Dendritic cell treated with granulocyte-macrophage colony-stimulating factor and Interleukin-4, amounts not matched to agents 40 ng/mL and 50 ng/mL, for 4 days (primary cell): ENCODE measurements at regions not wholly inside any gene's neighbourhood (a gene's known extent, or its start where the extent isn't known, plus 50 kb on each side); places are given as distances from the start of the nearest gene placed in this dataset.

ENCODE experiments used
- H3K27ac Mint-ChIP-seq: one replicate; pipeline ENCODE4 v1.8.0; 2022; ENCODE audit warnings: mild to moderate bottlenecking, mixed read lengths
- H3K27me3 Mint-ChIP-seq: one replicate; pipeline ENCODE4 v1.8.0; 2022; ENCODE audit warnings: mild to moderate bottlenecking, mixed read lengths
- H3K36me3 Mint-ChIP-seq: one replicate; pipeline ENCODE4 v1.8.0; 2022; ENCODE audit warnings: low read depth, mixed read lengths
- H3K4me1 Mint-ChIP-seq: one replicate; pipeline ENCODE4 v1.8.0; 2022; ENCODE audit warnings: low read depth, mixed read lengths
- H3K4me3 Mint-ChIP-seq: one replicate; pipeline ENCODE4 v1.8.0; 2022; ENCODE audit warnings: mild to moderate bottlenecking, moderate library complexity, mixed read lengths
- H3K9me3 Mint-ChIP-seq: one replicate; pipeline ENCODE4 v1.8.0; 2022; ENCODE audit warnings: mixed read lengths
- intact Hi-C: fragments of 100-400 bp; cut with micrococcal nuclease; formaldehyde crosslinking; loops from one replicate; pipeline ENCODE4 v1.15.0; 2022

- Mint-ChIP-seq H3K36me3 (no peaks in the 10 kb centered on the region), H3K4me3 (no peak overlapping the region), H3K9me3 (no peaks in the 10 kb centered on the region), H3K27ac (no peak overlapping the region), H3K4me1 (no peaks in the 10 kb centered on the region), H3K27me3 (no peaks in the 10 kb centered on the region)
- intact Hi-C loops: no loop called here
Measured at GRCh38 chr6:22221630-22222029, 75.2 kb downstream of the PRL start.

DNA sequence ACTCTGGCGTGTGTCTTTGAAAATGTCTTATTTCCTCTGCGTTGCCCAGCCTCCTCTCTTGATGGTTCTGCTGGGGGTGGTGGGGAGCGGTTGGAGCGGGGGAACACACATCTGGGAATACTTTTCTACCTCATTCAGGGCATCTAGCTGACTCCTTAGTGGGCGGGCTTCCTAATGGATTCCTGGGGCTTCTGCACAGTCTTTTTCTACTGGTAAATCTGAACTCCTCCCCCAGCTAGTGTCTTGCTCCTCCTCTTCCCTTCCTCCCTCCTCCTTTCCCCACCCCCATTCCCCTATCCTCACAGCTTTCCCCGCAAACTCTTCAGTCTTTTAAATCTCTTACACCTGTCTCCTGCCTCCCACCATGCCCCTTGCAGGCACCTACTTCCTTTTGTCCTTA, 74.4 kb downstream of the PRL start:
- Mint-ChIP-seq H3K27ac (no peak overlapping the region), H3K4me1 (no peaks in the 10 kb centered on the region), H3K27me3 (no peaks in the 10 kb centered on the region), H3K36me3 (no peaks in the 10 kb centered on the region), H3K4me3 (no peak overlapping the region), H3K9me3 (no peaks in the 10 kb centered on the region)
- intact Hi-C loops: no loop called here

DNA sequence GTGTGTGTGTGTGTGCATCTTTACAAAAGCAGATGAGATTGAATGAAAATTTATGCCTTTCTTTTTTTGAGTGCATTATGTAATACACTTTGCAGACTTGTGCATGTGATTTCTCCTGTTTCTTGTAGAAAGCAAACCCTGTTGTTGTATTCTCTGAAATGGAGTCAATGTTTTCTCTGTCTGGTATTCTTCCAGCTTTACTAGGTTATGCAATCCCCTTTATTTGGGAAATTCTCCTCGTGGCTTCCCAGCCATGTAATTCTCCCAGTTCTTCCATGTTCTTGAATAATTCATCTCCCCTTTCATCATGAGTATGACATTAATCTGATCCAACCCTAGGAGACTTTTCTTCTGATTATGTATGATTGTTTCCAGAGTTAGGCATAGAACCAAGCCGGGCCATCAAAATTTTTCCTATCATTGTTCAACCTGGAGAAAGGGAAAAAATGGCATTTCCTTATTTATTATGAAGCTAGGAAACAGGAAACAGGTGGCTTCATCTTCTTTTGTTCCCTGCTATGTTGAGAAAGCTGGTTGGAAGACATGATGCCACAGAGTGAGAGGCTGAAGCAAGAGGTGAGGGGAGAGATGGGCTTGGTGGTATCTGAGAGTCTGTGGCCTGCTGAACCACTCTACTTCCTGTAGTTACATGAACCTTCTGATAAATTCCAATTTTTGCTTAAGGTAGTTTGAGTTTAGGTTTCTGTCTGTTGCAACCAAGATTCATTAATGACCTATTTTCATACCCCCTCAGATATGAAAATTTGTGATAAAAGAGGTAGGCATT, 68.8 kb downstream of the PRL start:
- Mint-ChIP-seq H3K27me3 (no peaks in the 10 kb centered on the region), H3K27ac (no peak overlapping the region), H3K4me3 (no peak overlapping the region), H3K9me3 (no peaks in the 10 kb centered on the region), H3K4me1 (no peaks in the 10 kb centered on the region), H3K36me3 (no peaks in the 10 kb centered on the region)
- intact Hi-C loops: no loop called here

GRCh38 chr6:22231050-22231449, 65.8 kb downstream of the PRL start:
- no peak overlapping the region for H3K27ac Mint-ChIP-seq
- no peaks in the 10 kb centered on the region for H3K27me3 Mint-ChIP-seq
- H3K36me3 Mint-ChIP-seq: no peaks in the 10 kb centered on the region
- no peak overlapping the region for H3K4me3 Mint-ChIP-seq
- peaks cover 8% of the 10 kb centered on the region for H3K9me3 Mint-ChIP-seq
- H3K4me1 Mint-ChIP-seq: no peaks in the 10 kb centered on the region
- intact Hi-C loops: no loop called here

DNA sequence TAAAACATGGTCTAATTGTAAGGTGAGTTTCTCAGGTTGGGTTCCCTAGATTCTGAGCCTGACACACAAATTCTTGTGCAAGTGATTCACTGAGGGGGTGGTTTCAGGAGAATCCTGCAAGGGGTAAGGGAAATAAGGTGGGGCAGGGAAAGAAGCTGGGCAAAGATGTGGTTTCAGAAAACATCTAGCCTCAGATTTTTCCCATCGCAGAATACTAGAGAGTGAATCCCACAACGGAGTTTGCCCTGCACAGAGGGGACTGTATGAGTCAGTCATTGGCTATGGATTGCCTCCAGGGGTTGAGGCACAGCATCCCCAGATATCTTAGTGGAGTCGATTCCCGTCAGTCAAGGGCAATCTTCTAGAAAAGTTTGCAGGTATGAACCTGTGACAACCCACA, 65.2 kb downstream of the PRL start:
- intact Hi-C loops: no loop called here
- Mint-ChIP-seq H3K9me3 (peaks cover 14% of the 10 kb centered on the region), H3K27me3 (no peaks in the 10 kb centered on the region), H3K4me3 (no peak overlapping the region), H3K36me3 (no peaks in the 10 kb centered on the region), H3K4me1 (no peaks in the 10 kb centered on the region), H3K27ac (no peak overlapping the region)

GRCh38 chr6:22236626-22237414, 60.0 kb downstream of the PRL start:
- Mint-ChIP-seq H3K36me3 (no peaks in the 10 kb centered on the region), H3K4me3 (no peak overlapping the region)
- intact Hi-C loops: no loop called here

More at GRCh38 chr6:22236626-22237414, 60.0 kb downstream of the PRL start:
- H3K27me3 Mint-ChIP-seq: no peaks in the 10 kb centered on the region
- no peak overlapping the region for H3K27ac Mint-ChIP-seq
- no peaks in the 10 kb centered on the region for H3K4me1 Mint-ChIP-seq
- H3K9me3 Mint-ChIP-seq: peaks cover 14% of the 10 kb centered on the region
